ENCODE measurements at regions not wholly inside any gene's neighbourhood (a gene's known extent, or its start where the extent isn't known, plus 50 kb on each side); places are given as distances from the start of the nearest gene placed in this dataset.
A peak's percentile ranks its signal among the peaks of the same experiment; 100 is the strongest.

DNA sequence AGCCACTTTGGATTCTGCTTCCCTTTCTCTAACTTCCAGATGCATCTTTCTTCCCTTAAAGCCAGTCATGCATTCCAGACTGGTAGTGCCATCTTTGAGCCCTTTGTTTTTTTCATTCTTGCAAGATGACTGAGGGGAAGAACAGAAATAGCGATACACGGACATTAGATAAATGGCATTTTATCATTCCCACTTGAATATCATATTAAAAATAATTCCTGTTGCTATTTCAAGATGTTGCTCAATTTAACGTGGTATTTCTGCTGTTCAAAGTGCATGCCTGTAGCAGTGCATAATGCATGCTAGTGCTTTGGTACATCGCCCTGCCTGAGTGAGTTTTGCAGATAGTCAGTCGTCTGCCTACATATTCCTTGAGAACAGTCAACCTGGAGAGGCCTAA lies 140.6 kb upstream of the FRY start:
- Histone ChIP-seq H3K9me3 (ENCODE audit: low read depth, low read length) (no peaks in the 10 kb centered on the region), H3K4me1 (ENCODE audit: insufficient read depth, low read length) (peaks cover 40% of the 10 kb centered on the region), H3K36me3 (ENCODE audit: insufficient read depth, low read length) (no peaks in the 10 kb centered on the region), H3K27me3 (ENCODE audit: insufficient read depth, low read length) (no peaks in the 10 kb centered on the region), H3K4me2 (ENCODE audit: insufficient read depth, low read length) (no peak overlapping the region), H3K4me3 (ENCODE audit: insufficient read depth, low read length) (no peak overlapping the region), H2AFZ (ENCODE audit: low read length) (no peak overlapping the region), H3K79me2 (ENCODE audit: insufficient read depth, low read length) (no peaks in the 10 kb centered on the region), H3K27ac (ENCODE audit: low read depth, low read length) (peak overlapping the region; percentile 25), H4K20me1 (ENCODE audit: insufficient read depth, low read length) (no peaks in the 10 kb centered on the region)
- no peak for DNase-seq (ENCODE audit: insufficient read length, low spot score, missing footprints)
- TF ChIP-seq, protein P1, sequence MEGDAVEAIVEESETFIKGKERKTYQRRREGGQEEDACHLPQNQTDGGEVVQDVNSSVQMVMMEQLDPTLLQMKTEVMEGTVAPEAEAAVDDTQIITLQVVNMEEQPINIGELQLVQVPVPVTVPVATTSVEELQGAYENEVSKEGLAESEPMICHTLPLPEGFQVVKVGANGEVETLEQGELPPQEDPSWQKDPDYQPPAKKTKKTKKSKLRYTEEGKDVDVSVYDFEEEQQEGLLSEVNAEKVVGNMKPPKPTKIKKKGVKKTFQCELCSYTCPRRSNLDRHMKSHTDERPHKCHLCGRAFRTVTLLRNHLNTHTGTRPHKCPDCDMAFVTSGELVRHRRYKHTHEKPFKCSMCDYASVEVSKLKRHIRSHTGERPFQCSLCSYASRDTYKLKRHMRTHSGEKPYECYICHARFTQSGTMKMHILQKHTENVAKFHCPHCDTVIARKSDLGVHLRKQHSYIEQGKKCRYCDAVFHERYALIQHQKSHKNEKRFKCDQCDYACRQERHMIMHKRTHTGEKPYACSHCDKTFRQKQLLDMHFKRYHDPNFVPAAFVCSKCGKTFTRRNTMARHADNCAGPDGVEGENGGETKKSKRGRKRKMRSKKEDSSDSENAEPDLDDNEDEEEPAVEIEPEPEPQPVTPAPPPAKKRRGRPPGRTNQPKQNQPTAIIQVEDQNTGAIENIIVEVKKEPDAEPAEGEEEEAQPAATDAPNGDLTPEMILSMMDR (IDR thresholded peaks at IDR 0.05; ENCODE audit: extremely low read depth, low read depth, low read length): no peak

DNA sequence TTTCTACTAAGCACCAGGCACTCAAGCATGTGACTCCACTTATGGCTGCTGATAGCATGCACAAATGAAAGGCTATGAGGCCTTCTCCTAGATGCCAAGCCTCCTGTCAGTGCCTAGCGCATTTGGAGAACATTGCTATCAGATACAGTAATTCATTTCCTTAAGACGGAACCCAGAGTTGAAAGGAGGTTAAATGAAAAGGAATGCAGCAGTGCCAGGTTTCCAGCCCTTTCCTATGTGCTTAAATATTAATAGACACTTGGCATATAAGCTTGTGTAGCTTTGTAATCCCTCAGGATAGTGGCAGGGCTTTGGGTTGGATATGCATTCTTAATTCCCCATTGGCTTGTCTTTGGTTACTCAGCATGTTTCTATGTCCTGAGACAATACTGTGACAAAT lies 140.1 kb upstream of the FRY start:
- DNase-seq (ENCODE audit: insufficient read length, low spot score, missing footprints): no peak
- Histone ChIP-seq H3K4me3 (ENCODE audit: insufficient read depth, low read length) (no peak overlapping the region), H3K27ac (ENCODE audit: low read depth, low read length) (peak overlapping the region; percentile 25), H3K36me3 (ENCODE audit: insufficient read depth, low read length) (no peaks in the 10 kb centered on the region), H3K4me2 (ENCODE audit: insufficient read depth, low read length) (peak overlapping the region; percentile 0), H3K4me1 (ENCODE audit: insufficient read depth, low read length) (peaks cover 40% of the 10 kb centered on the region), H3K27me3 (ENCODE audit: insufficient read depth, low read length) (no peaks in the 10 kb centered on the region), H2AFZ (ENCODE audit: low read length) (no peak overlapping the region), H3K9me3 (ENCODE audit: low read depth, low read length) (no peaks in the 10 kb centered on the region), H3K79me2 (ENCODE audit: insufficient read depth, low read length) (no peaks in the 10 kb centered on the region), H4K20me1 (ENCODE audit: insufficient read depth, low read length) (no peaks in the 10 kb centered on the region)
- TF ChIP-seq, protein P1 (IDR thresholded peaks at IDR 0.05; ENCODE audit: extremely low read depth, low read depth, low read length): no peak

DNA sequence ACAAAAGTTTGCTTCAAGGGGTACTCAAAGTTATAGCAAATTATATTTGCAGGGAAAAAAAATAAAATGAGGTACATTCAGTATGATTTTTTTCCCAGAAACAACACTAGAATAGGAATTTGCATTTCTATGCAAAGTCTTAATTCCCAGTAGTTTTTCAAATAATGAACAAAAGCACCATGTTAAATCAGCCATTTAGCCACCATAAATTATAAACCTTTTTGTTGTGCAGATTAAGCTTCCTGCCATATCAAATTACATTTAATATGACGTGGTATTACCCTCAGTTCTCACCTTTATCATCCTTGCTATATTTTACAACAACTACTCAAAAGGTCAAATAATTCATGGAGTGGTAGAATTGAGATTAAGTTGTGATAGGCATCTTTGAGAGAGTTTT lies 136.6 kb upstream of the FRY start:
- Histone ChIP-seq H3K9me3 (ENCODE audit: low read depth, low read length) (no peaks in the 10 kb centered on the region), H3K27me3 (ENCODE audit: insufficient read depth, low read length) (no peaks in the 10 kb centered on the region), H3K4me1 (ENCODE audit: insufficient read depth, low read length) (peaks cover 31% of the 10 kb centered on the region), H3K79me2 (ENCODE audit: insufficient read depth, low read length) (no peaks in the 10 kb centered on the region), H3K4me3 (ENCODE audit: insufficient read depth, low read length) (no peak overlapping the region), H3K4me2 (ENCODE audit: insufficient read depth, low read length) (no peak overlapping the region), H3K36me3 (ENCODE audit: insufficient read depth, low read length) (no peaks in the 10 kb centered on the region), H3K27ac (ENCODE audit: low read depth, low read length) (no peak overlapping the region), H2AFZ (ENCODE audit: low read length) (no peak overlapping the region), H4K20me1 (ENCODE audit: insufficient read depth, low read length) (no peaks in the 10 kb centered on the region)
- no peak for DNase-seq (ENCODE audit: insufficient read length, low spot score, missing footprints)
- TF ChIP-seq, protein P1 (IDR thresholded peaks at IDR 0.05; ENCODE audit: extremely low read depth, low read depth, low read length): no peak

DNA sequence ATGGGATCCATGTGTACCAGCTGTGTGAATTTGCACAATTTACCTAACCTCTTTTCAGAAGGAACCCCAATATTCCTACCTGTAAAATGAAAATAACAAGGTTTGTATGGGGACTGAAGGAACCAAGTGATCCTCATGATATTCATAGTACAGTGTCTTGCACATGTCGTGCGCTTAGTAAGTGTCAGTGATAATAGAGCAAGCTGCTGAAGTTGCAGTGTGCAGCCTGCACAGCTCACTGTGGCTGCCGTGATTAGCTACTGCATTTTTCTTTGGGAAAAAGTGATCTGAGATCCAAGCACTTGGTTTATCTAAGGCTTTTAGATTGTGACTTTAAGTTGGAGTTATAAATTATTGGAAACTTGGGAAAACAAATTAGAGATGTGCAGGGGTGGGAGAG lies 135.9 kb upstream of the FRY start:
- Histone ChIP-seq H3K4me2 (ENCODE audit: insufficient read depth, low read length) (no peak overlapping the region), H3K36me3 (ENCODE audit: insufficient read depth, low read length) (no peaks in the 10 kb centered on the region), H3K27me3 (ENCODE audit: insufficient read depth, low read length) (no peaks in the 10 kb centered on the region), H3K79me2 (ENCODE audit: insufficient read depth, low read length) (no peaks in the 10 kb centered on the region), H2AFZ (ENCODE audit: low read length) (no peak overlapping the region), H3K27ac (ENCODE audit: low read depth, low read length) (peak overlapping the region; percentile 64), H4K20me1 (ENCODE audit: insufficient read depth, low read length) (no peaks in the 10 kb centered on the region), H3K4me3 (ENCODE audit: insufficient read depth, low read length) (no peak overlapping the region), H3K9me3 (ENCODE audit: low read depth, low read length) (no peaks in the 10 kb centered on the region), H3K4me1 (ENCODE audit: insufficient read depth, low read length) (peaks cover 29% of the 10 kb centered on the region)
- TF ChIP-seq, protein P1 (IDR thresholded peaks at IDR 0.05; ENCODE audit: extremely low read depth, low read depth, low read length): no peak
- DNase-seq (ENCODE audit: insufficient read length, low spot score, missing footprints): no peak

All from osteoblast (primary cell).